Coronary artery (tissue), 2 donors: ENCODE measurements at regions not wholly inside any gene's neighbourhood (a gene's known extent, or its start where the extent isn't known, plus 50 kb on each side); places are given as distances from the start of the nearest gene placed in this dataset.

Experiments
- DNase-seq: peaks from one replicate; pipeline ENCODE4 v3.0.0-alpha.2; 2017; ENCODE audit warnings: low spot score
- H3K27ac ChIP-seq, 2 donors: fragments of 200-600 bp; sonication (generic); one replicate each; pipeline ENCODE4 v1.5.1; 2016 to 2019
- H3K4me3 ChIP-seq: fragments of 200-600 bp; sonication (generic); 2 replicates; pipeline ENCODE4 v1.5.1; 2016; ENCODE audit warnings: mild to moderate bottlenecking, moderate library complexity
- CTCF ChIP-seq: fragments of 200-600 bp; sonication (generic); IDR thresholded peaks from one replicate; pipeline ENCODE4 v1.5.1; 2019; ENCODE audit warnings: antibody characterized with exemption

- no peak overlapping the region for H3K27ac ChIP-seq
- no peak for DNase-seq
- no peak overlapping the region for H3K4me3 ChIP-seq
- TF ChIP-seq CTCF, result no peak
Observed at GRCh38 chr13:83508771-83509301, 373.4 kb downstream of the SLITRK1 start.

GRCh38 chr13:83503424-83503823 is 378.9 kb downstream of the SLITRK1 start:
- Histone ChIP-seq H3K4me3 (no peak overlapping the region), H3K27ac (no peak overlapping the region)
- no peak for DNase-seq
- no peak for TF ChIP-seq CTCF

- no peak overlapping the region for H3K4me3 ChIP-seq
- no peak overlapping the region for H3K27ac ChIP-seq
- no peak for DNase-seq
- TF ChIP-seq CTCF, result no peak
Observed at GRCh38 chr13:83499286-83499685, 383.0 kb downstream of the SLITRK1 start.

GRCh38 chr13:83498481-83499190 is 383.6 kb downstream of the SLITRK1 start:
- Histone ChIP-seq H3K4me3 (no peak overlapping the region), H3K27ac (no peak overlapping the region)
- no peak for DNase-seq
- TF ChIP-seq CTCF, result no peak

- no peak for DNase-seq
- no peak overlapping the region for H3K27ac ChIP-seq
- no peak for TF ChIP-seq CTCF
- H3K4me3 ChIP-seq, result no peak overlapping the region
Observed at GRCh38 chr13:83498045-83498444, 384.2 kb downstream of the SLITRK1 start.

GRCh38 chr13:83496501-83496900 is 385.8 kb downstream of the SLITRK1 start:
- no peak for DNase-seq
- TF ChIP-seq CTCF, result no peak

GRCh38 chr13:83485101-83485500 is 397.2 kb downstream of the SLITRK1 start:
- H3K27ac ChIP-seq, result no peak overlapping the region
- TF ChIP-seq CTCF, result no peak
- DNase-seq, result no peak
- no peak overlapping the region for H3K4me3 ChIP-seq

More at GRCh38 chr13:83496501-83496900, 385.8 kb downstream of the SLITRK1 start:
- Histone ChIP-seq H3K27ac (no peak overlapping the region), H3K4me3 (no peak overlapping the region)
